ENCODE measurements at regions not wholly inside any gene's neighbourhood (a gene's known extent, or its start where the extent isn't known, plus 50 kb on each side); places are given as distances from the start of the nearest gene placed in this dataset.

DNA sequence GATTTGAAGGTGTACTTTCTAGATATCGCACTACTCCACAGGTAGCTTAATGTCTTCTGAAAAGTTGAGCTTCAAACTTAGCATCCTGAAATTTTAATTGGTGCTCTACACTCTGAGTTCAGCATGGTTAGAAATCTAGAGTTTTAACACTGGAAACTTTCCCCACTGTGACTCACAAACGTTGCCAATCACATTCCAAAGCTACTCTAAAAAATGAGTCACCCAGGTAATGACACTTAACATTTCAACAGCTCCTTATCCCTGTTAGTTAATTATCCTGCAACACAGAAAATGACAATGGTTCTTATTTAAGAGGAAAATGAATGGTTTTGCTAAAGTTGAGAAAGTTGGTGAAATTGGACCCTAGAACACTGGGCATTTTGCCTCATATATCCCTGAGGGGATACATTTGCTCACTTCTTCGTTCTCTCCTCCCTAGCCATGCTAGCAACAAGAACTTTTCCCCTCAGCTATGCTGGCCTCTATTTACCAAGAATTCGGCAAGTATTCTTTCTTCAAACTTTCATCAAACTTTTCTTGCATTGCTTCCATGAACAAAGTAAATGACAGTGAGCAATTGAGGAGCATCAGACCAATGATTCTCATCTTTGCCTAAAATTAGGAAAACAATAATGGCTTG is 1024.1 kb upstream of the KLHL29 start:
- TF ChIP-seq CTCF (IDR thresholded peaks at IDR 0.05) (no peak), RAD21 (conservative IDR thresholded peaks at IDR 0.05 in 1 of 2, IDR thresholded peaks at IDR 0.05 in 1 of 2) (no peak), SREBF2 (IDR thresholded peaks at IDR 0.05) (no peak)
